SU-DHL-6 (cell line): ENCODE measurements at regions not wholly inside any gene's neighbourhood (a gene's known extent, or its start where the extent isn't known, plus 50 kb on each side); places are given as distances from the start of the nearest gene placed in this dataset.

ENCODE experiments used
- H2AFZ ChIP-seq: fragments of 200-600 bp; sonication (generic); 2 replicates; pipeline ENCODE4 v1.6.1; 2014; ENCODE audit warnings: low read depth, mild to moderate bottlenecking, moderate library complexity, mixed read lengths, antibody characterized with exemption, low read length; ENCODE audit not compliant: severe bottlenecking
- H3F3A ChIP-seq: fragments of 200-600 bp; shearing (Covaris generic); 2 replicates; pipeline ENCODE4 v1.6.0; 2016; ENCODE audit warnings: antibody characterized with exemption, mild to moderate bottlenecking; ENCODE audit not compliant: insufficient read depth
- H3K27ac ChIP-seq: fragments of 200-600 bp; sonication (generic); 2 replicates; pipeline ENCODE4 v1.5.1; 2016; ENCODE audit warnings: low read depth, mild to moderate bottlenecking, low read length, moderate library complexity, mixed read lengths
- H3K27me3 ChIP-seq: fragments of 200-600 bp; sonication (generic), shearing (Covaris generic); 2 replicates; pipeline ENCODE4 v1.6.0; 2014; ENCODE audit warnings: mild to moderate bottlenecking, low read length
- H3K36me3 ChIP-seq: fragments of 200-600 bp; sonication (generic); 2 replicates; pipeline ENCODE4 v1.6.1; 2014; ENCODE audit warnings: mild to moderate bottlenecking, low read length, mixed read lengths
- H3K4me2 ChIP-seq: fragments of 300-600, 200-600 bp; shearing (Covaris generic), sonication (generic); 2 replicates; pipeline ENCODE4 v1.6.0; 2014; ENCODE audit warnings: low read length, low read depth, mild to moderate bottlenecking; ENCODE audit not compliant: poor library complexity, severe bottlenecking
- H3K4me3 ChIP-seq: fragments of 200-600 bp; sonication (generic); 2 replicates; pipeline ENCODE4 v1.5.1; 2014; ENCODE audit warnings: antibody characterized with exemption, low read length, mild to moderate bottlenecking, mixed read lengths; ENCODE audit not compliant: insufficient read depth, poor library complexity, severe bottlenecking
- H3K79me2 ChIP-seq: fragments of 200-600 bp; sonication (generic); 2 replicates; pipeline ENCODE4 v1.6.1; 2014; ENCODE audit warnings: mild to moderate bottlenecking, low read length, moderate library complexity; ENCODE audit not compliant: insufficient read depth
- H3K9ac ChIP-seq: fragments of 200-600 bp; sonication (generic); 2 replicates; pipeline ENCODE4 v1.7.0; 2014; ENCODE audit warnings: mild to moderate bottlenecking, low read length
- H3K9me2 ChIP-seq: fragments of 200-600 bp; sonication (generic); replicated peaks from 2 replicates; pipeline ENCODE4 v1.6.1; 2014; ENCODE audit warnings: low read length; ENCODE audit not compliant: insufficient read depth
- H3K9me3 ChIP-seq: fragments of 200-600 bp; sonication (generic); 2 replicates; pipeline ENCODE4 v1.6.1; 2014; ENCODE audit warnings: low read length, mixed read lengths; ENCODE audit not compliant: insufficient read depth
- H4K20me1 ChIP-seq: fragments of 200-600 bp; sonication (generic); 2 replicates; pipeline ENCODE4 v1.6.1; 2014; ENCODE audit warnings: low read depth, mild to moderate bottlenecking, antibody characterized with exemption, low read length, moderate library complexity, mixed read lengths
- EZH2phosphoT487 ChIP-seq: fragments of 200-600 bp; sonication (generic), shearing (Covaris generic); conservative IDR thresholded peaks from 2 replicates; pipeline ENCODE4 v1.6.1; 2018; ENCODE audit warnings: mild to moderate bottlenecking, antibody characterized with exemption, low read length, moderate library complexity, mixed read lengths
- TF ChIP-seq, protein P1 (sequence below): fragments of 200-600 bp; sonication (generic); IDR thresholded peaks from one replicate; pipeline ENCODE4 v1.5.1; 2017; ENCODE audit warnings: antibody characterized with exemption, mild to moderate bottlenecking, low read length, moderate library complexity; ENCODE audit not compliant: insufficient read depth, poor library complexity, severe bottlenecking

DNA sequence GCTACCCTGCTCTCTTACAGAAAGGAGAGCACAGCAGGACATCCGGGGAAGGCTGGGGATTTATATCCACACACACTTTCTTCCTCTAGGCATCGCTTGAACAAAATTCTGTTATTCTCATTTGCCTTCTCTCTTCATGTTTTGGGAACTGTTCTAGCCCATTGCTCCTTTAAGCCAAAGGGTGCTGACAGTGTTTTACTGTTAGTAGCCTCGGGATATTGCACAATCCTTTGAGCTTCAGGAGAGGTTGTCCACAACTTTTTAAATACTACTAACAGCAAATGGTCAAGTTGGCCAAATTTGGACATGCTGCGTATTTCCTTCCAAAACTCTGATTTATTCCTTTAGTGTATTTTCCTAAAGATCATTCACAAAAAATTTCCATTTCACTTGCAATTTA is 579.2 kb upstream of the RGS18 start:
- Histone ChIP-seq H3K4me2 (no peak overlapping the region), H3K9me2 (no peaks in the 10 kb centered on the region), H3K79me2 (no peaks in the 10 kb centered on the region), H4K20me1 (no peaks in the 10 kb centered on the region), H3K4me3 (no peak overlapping the region), H3K27me3 (no peaks in the 10 kb centered on the region), H3K9ac (no peak overlapping the region), H3K36me3 (no peaks in the 10 kb centered on the region), H3F3A (no peaks in the 10 kb centered on the region), H2AFZ (no peak overlapping the region), H3K9me3 (no peaks in the 10 kb centered on the region), H3K27ac (no peak overlapping the region)
- TF ChIP-seq, protein P1, sequence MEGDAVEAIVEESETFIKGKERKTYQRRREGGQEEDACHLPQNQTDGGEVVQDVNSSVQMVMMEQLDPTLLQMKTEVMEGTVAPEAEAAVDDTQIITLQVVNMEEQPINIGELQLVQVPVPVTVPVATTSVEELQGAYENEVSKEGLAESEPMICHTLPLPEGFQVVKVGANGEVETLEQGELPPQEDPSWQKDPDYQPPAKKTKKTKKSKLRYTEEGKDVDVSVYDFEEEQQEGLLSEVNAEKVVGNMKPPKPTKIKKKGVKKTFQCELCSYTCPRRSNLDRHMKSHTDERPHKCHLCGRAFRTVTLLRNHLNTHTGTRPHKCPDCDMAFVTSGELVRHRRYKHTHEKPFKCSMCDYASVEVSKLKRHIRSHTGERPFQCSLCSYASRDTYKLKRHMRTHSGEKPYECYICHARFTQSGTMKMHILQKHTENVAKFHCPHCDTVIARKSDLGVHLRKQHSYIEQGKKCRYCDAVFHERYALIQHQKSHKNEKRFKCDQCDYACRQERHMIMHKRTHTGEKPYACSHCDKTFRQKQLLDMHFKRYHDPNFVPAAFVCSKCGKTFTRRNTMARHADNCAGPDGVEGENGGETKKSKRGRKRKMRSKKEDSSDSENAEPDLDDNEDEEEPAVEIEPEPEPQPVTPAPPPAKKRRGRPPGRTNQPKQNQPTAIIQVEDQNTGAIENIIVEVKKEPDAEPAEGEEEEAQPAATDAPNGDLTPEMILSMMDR = no peak
- no peak for TF ChIP-seq EZH2phosphoT487

DNA sequence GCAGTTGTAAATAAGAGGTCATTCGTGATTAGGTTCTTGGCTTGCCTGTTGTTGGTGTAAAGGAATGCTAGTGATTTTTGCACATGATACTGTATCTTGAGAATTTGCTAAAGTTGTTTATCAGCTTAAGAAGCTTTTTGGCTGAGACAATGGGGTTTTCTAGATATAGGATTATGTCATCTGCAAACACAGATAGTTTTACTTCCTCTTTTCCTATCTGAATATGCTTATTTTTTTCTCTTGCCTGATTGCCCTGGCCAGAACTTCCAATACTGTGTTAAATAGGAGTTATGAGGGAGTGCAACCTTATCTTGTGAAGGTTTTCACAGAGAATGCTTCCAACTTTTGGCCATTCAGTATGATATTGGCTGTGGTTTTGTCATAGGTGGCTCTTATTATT is 576.1 kb upstream of the RGS18 start:
- Histone ChIP-seq H3K9me2 (no peaks in the 10 kb centered on the region), H2AFZ (no peak overlapping the region), H3K4me3 (no peak overlapping the region), H3K9me3 (no peaks in the 10 kb centered on the region), H3F3A (no peaks in the 10 kb centered on the region), H3K27me3 (no peaks in the 10 kb centered on the region), H3K27ac (no peak overlapping the region), H3K4me2 (no peak overlapping the region), H4K20me1 (no peaks in the 10 kb centered on the region), H3K79me2 (no peaks in the 10 kb centered on the region), H3K36me3 (no peaks in the 10 kb centered on the region), H3K9ac (no peak overlapping the region)
- TF ChIP-seq, protein P1 = no peak
- TF ChIP-seq EZH2phosphoT487 = no peak

DNA sequence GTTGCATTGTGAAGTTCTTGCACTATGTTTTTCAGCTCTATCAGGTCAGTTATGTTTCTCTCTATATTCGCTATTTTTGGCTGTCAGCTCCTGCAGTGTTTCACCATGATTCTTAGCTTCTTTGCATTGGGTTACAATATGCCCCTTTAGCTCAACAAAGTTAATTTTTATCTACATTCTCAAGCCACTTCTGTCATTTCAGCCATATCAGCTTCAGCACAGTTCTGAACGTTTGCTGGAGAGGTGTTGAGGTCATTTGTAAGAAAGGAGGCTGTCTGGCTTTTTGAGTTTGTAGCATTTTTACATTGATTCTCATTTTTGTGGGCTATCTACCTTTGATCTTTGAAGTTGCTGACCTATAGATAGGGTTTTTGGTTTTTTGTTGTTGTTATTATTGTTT is 573.2 kb upstream of the RGS18 start:
- H3K27ac ChIP-seq = no peak overlapping the region
- H3K4me3 ChIP-seq = no peak overlapping the region
- no peaks in the 10 kb centered on the region for H4K20me1 ChIP-seq
- no peaks in the 10 kb centered on the region for H3F3A ChIP-seq
- no peak overlapping the region for H3K9ac ChIP-seq
- H3K27me3 ChIP-seq = no peaks in the 10 kb centered on the region
- no peak overlapping the region for H2AFZ ChIP-seq
- TF ChIP-seq, protein P1 = no peak
- TF ChIP-seq EZH2phosphoT487 = no peak
- H3K36me3 ChIP-seq = no peaks in the 10 kb centered on the region
- no peaks in the 10 kb centered on the region for H3K79me2 ChIP-seq
- no peak overlapping the region for H3K4me2 ChIP-seq
- no peaks in the 10 kb centered on the region for H3K9me2 ChIP-seq
- no peaks in the 10 kb centered on the region for H3K9me3 ChIP-seq

DNA sequence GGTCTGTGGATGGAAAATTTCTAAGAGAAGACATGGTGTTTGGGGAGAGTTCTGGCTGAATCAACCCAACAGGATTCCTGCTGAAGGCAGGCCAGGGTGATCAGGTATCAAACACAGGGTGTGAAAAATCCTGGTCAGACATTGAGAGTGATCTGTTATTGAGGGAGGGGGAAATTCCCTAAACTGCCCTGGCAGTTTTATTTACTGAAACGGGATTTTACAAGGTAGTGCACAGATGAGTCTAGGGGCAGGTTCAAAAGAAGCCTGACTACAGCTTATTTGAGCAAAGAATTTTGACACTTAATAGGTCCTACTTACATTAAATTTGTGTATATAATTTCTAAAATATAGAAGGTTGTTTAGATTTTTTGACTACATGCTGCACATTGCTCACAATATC is 569.4 kb upstream of the RGS18 start:
- H3K27ac ChIP-seq = no peak overlapping the region
- no peak overlapping the region for H3K4me2 ChIP-seq
- H3K9me2 ChIP-seq = no peaks in the 10 kb centered on the region
- H3K9ac ChIP-seq = no peak overlapping the region
- no peak overlapping the region for H3K4me3 ChIP-seq
- no peaks in the 10 kb centered on the region for H3K9me3 ChIP-seq
- H4K20me1 ChIP-seq = no peaks in the 10 kb centered on the region
- TF ChIP-seq, protein P1 = no peak
- no peak for TF ChIP-seq EZH2phosphoT487
- no peak overlapping the region for H2AFZ ChIP-seq
- no peaks in the 10 kb centered on the region for H3K36me3 ChIP-seq
- H3K27me3 ChIP-seq = no peaks in the 10 kb centered on the region
- no peaks in the 10 kb centered on the region for H3K79me2 ChIP-seq
- H3F3A ChIP-seq = no peaks in the 10 kb centered on the region
